K562 (cell line): ENCODE measurements at regions not wholly inside any gene's neighbourhood (a gene's known extent, or its start where the extent isn't known, plus 50 kb on each side); places are given as distances from the start of the nearest gene placed in this dataset.

Source experiments
- ATAC-seq: fragments of 200-7000 bp; cut with Tn5 transposase; 3 replicates; pipeline ENCODE4 v1.9.1; 2020; ENCODE audit warnings: moderate library complexity
- BruUV-seq: library from RNA; stranded (reverse); fragments of 400-500 nt; replicated peaks from 2 replicates; lab custom pipeline; 2021; lab: Mats Ljungman, UMichigan
- CTCF ChIA-PET: fragments of 300-600 bp; formaldehyde crosslinking; extraction: SDS; loops from one replicate; lab custom pipeline; 2021; ENCODE audit warnings: low intra/inter-chr PET ratio; lab: Yijun Ruan, JAX
- POLR2A ChIA-PET: fragments of 300-600, 350-650 bp; sonication (Branson Sonifier 250); formaldehyde crosslinking; extraction: SDS; loops from one replicate; lab custom pipeline; 2021; ENCODE audit warnings: antibody characterized with exemption, inconsistent platforms; lab: Yijun Ruan, JAX
- DNase-seq, 4 experiments: peaks; one replicate each; pipeline versions ENCODE4 v3.0.0 to v3.0.0-alpha.2; 2011 to 2018; ENCODE audit warnings: low spot score in 3 of 4, mixed read lengths in 3 of 4; ENCODE audit errors: extremely low read depth in 1 of 4
- FAIRE-seq: peaks from 2 replicates; lab custom pipeline; 2011; peaks lifted over from hg19 to GRCh38; lab: Jason Lieb, UNC
- H2AFZ ChIP-seq: 2 replicates; pipeline ENCODE4 v1.6.0; 2011; ENCODE audit warnings: low read depth, low read length, control low read depth, inconsistent platforms
- H3K27ac ChIP-seq: fragments of 200-600 bp; 3 replicates; pipeline ENCODE4 v1.8.0; 2011; ENCODE audit warnings: low read depth, mild to moderate bottlenecking, control low read depth, inconsistent platforms, low read length, moderate library complexity, mixed read lengths; ENCODE audit errors: extremely low read depth
- H3K27me3 ChIP-seq, 2 experiments: fragments of 300-600 bp in 1 of 2; 2 replicates in 1 of 2; 3 replicates in 1 of 2; pipeline versions ENCODE4 v1.6.0 to v1.8.0; 2011; ENCODE audit warnings: inconsistent platforms in 2 of 2, low read length in 2 of 2, mild to moderate bottlenecking in 1 of 2, mixed read lengths in 1 of 2, moderate library complexity in 1 of 2; ENCODE audit not compliant: control insufficient read depth in 2 of 2, insufficient read depth in 2 of 2
- H3K36me3 ChIP-seq: fragments of 300-600 bp; 3 replicates; pipeline ENCODE4 v1.8.0; 2011; ENCODE audit warnings: mild to moderate bottlenecking, low read length, inconsistent platforms; ENCODE audit not compliant: control insufficient read depth, insufficient read depth
- H3K4me1 ChIP-seq, 2 experiments: fragments of 200-600 bp in 1 of 2; replicated peaks in 1 of 2; 2 replicates in 1 of 2; 3 replicates in 1 of 2; pipeline versions ENCODE4 v1.5.1 to v1.8.0; 2011; ENCODE audit warnings: inconsistent platforms in 2 of 2, low read length in 2 of 2, mild to moderate bottlenecking in 1 of 2, mixed read lengths in 1 of 2, moderate library complexity in 1 of 2; ENCODE audit not compliant: control insufficient read depth in 2 of 2, insufficient read depth in 2 of 2
- H3K4me2 ChIP-seq: 2 replicates; pipeline ENCODE4 v1.6.1; 2011; ENCODE audit warnings: low read length, control low read depth, inconsistent platforms, mixed read lengths; ENCODE audit not compliant: insufficient read depth
- H3K4me3 ChIP-seq: fragments of 200-600 bp; sonication (generic), shearing (Covaris generic); 2 replicates; pipeline ENCODE4 v1.5.1; 2016; ENCODE audit warnings: control low read depth, inconsistent platforms
- H3K79me2 ChIP-seq: fragments of 200-600 bp; 3 replicates; pipeline ENCODE4 v1.8.0; 2011; ENCODE audit warnings: low read length, inconsistent platforms; ENCODE audit not compliant: control insufficient read depth, insufficient read depth
- H3K9ac ChIP-seq, 2 experiments: 2 replicates each; pipeline versions ENCODE4 v1.6.0 to v1.6.1; 2011; ENCODE audit warnings: low read depth in 2 of 2, low read length in 2 of 2, control low read depth in 1 of 2, inconsistent platforms in 1 of 2, mild to moderate bottlenecking in 1 of 2, mixed read lengths in 1 of 2; ENCODE audit not compliant: insufficient read depth in 1 of 2
- H3K9me1 ChIP-seq: one replicate; pipeline ENCODE4 v1.6.0; 2011; ENCODE audit warnings: inconsistent platforms, mild to moderate bottlenecking, low read length, moderate library complexity; ENCODE audit not compliant: control insufficient read depth, insufficient read depth
- H3K9me3 ChIP-seq: replicated peaks from 2 replicates; pipeline ENCODE4 v1.5.1; 2011; ENCODE audit warnings: low read depth, low read length, inconsistent platforms; ENCODE audit not compliant: control insufficient read depth, insufficient read depth
- H4K20me1 ChIP-seq: replicated peaks from 2 replicates; pipeline ENCODE4 v1.6.1; 2011; ENCODE audit warnings: low read length, inconsistent platforms, mixed read lengths; ENCODE audit not compliant: control insufficient read depth, insufficient read depth
- AFF1 ChIP-seq, 2 experiments: fragments of 450-650 bp; IDR thresholded peaks; 2 replicates each; pipeline ENCODE4 v1.6.1; 2018; ENCODE audit warnings: mild to moderate bottlenecking in 2 of 2, low read depth in 1 of 2; ENCODE audit not compliant: partially characterized antibody in 2 of 2
- E4F1 ChIP-seq: fragments of 250-450 bp; sonication (Bioruptor Pico); IDR thresholded peaks from 2 replicates; pipeline ENCODE4 v1.5.0; 2021; ENCODE audit warnings: mild to moderate bottlenecking, borderline replicate concordance
- EP400 ChIP-seq: fragments of 450-650 bp; IDR thresholded peaks from 2 replicates; pipeline ENCODE4 v1.6.1; 2017; ENCODE audit warnings: antibody characterized with exemption, mild to moderate bottlenecking, moderate library complexity
- MAFG ChIP-seq: fragments of 450-650 bp; conservative IDR thresholded peaks from 2 replicates; pipeline ENCODE4 v1.6.1; 2016; ENCODE audit warnings: missing genetic modification characterization, missing compliant biosample characterization
- MEIS2 ChIP-seq: fragments of 450-650 bp; IDR thresholded peaks from 2 replicates; pipeline ENCODE4 v1.6.1; 2014; ENCODE audit warnings: mild to moderate bottlenecking; ENCODE audit not compliant: partially characterized antibody
- NFE2 ChIP-seq: IDR thresholded peaks from 2 replicates; pipeline ENCODE4 v1.6.1; 2014; ENCODE audit warnings: antibody characterized with exemption, low read depth
- POLR2H ChIP-seq: IDR thresholded peaks from 2 replicates; pipeline ENCODE4 v1.6.1; 2016; ENCODE audit warnings: missing genetic modification characterization, low read depth, mild to moderate bottlenecking, control low read depth, missing compliant biosample characterization, moderate library complexity
- RBM25 ChIP-seq: fragments of 200-400 bp; formaldehyde crosslinking; IDR thresholded peaks from 2 replicates; pipeline ENCODE4 v1.6.1; 2018; ENCODE audit warnings: low read length, low read depth, moderate library complexity; ENCODE audit not compliant: severe bottlenecking
- ZNF134 ChIP-seq: fragments of 250-450 bp; sonication (Bioruptor Pico); conservative IDR thresholded peaks from 2 replicates; pipeline ENCODE4 v1.4.0; 2020
- ZNF41 ChIP-seq: fragments of 250-450 bp; sonication (Bioruptor Pico); conservative IDR thresholded peaks from 2 replicates; pipeline ENCODE4 v1.4.0; 2020; ENCODE audit warnings: mild to moderate bottlenecking
- WGBS: fragments of 100-300 bp; shearing (Covaris generic); methylation state at CpG from one replicate; pipeline ENCODE4 v1.1.6; 2016; ENCODE audit warnings: low coverage, mixed read lengths; ENCODE audit not compliant: insufficient coverage; ENCODE audit errors: missing lambda C conversion rate; 5-methylcytosine and 5-hydroxymethylcytosine counted together
- in situ Hi-C: fragments of 300-500 bp; cut with MboI; formaldehyde crosslinking; loops from 4 replicates; pipeline ENCODE4 v1.15.0; 2018; ENCODE audit warnings: inconsistent platforms, mixed read lengths
- intact Hi-C: fragments of 100-400 bp; cut with micrococcal nuclease; formaldehyde crosslinking; loops from 2 replicates; pipeline ENCODE4 v1.14.2; 2022

GRCh38 chr5:175201393-175201792, 242.6 kb downstream of the DRD1 start (continued):
- no peak for TF ChIP-seq RBM25

GRCh38 chr5:175195698-175196656, 248.0 kb downstream of the DRD1 start:
- peak; percentile 91 for ATAC-seq
- CTCF ChIA-PET: no interaction called here
- Histone ChIP-seq H3K9me3 (no peaks in the 10 kb centered on the region), H4K20me1 (no peaks in the 10 kb centered on the region), H3K79me2 (no peaks in the 10 kb centered on the region), H3K9ac (no peak overlapping the region), H3K27ac (no peak overlapping the region), H2AFZ (no peak overlapping the region), H3K36me3 (no peaks in the 10 kb centered on the region), H3K4me2 (peak overlapping the region; percentile 28; the same call in 1 of the 2 replicates), H3K27me3 (peaks cover 0 to 7% of the 10 kb centered on the region in 2 experiments; a peak in 1 of 5 replicates), H3K9me1 (no peaks in the 10 kb centered on the region), H3K4me1 (no peaks in the 10 kb centered on the region), H3K4me3 (no peak overlapping the region)
- in situ Hi-C loops: no loop called here
- no peak for DNase-seq
- BruUV-seq: no TSS peak
- intact Hi-C loops: no loop called here
- WGBS: 4% methylated on average over 11 of the region's 11 CpGs
- POLR2A ChIA-PET: no interaction called here
- FAIRE-seq: peak; percentile 35
- TF ChIP-seq E4F1 (CRISPR knock-in tag): no peak
- no peak for TF ChIP-seq AFF1 (IDR thresholded peaks at IDR 0.05; ENCODE audit: low read depth in 1 of 2, partially characterized antibody in 2 of 2)
- TF ChIP-seq NFE2: peak; percentile 66
- peak; percentile 58 for TF ChIP-seq POLR2H
- 0 out of 2 replicates have a peak, but pooled peaks have one; percentile 12 for TF ChIP-seq ZNF41 (CRISPR knock-in tag)
- TF ChIP-seq EP400: peak; percentile 26; the same call in 1 of the 2 replicates
- TF ChIP-seq MAFG (tag): peak; percentile 90
- TF ChIP-seq ZNF134 (CRISPR knock-in tag): no peak
- no peak for TF ChIP-seq MEIS2
